PC-3 (cell line): ENCODE measurements at regions not wholly inside any gene's neighbourhood (a gene's known extent, or its start where the extent isn't known, plus 50 kb on each side); places are given as distances from the start of the nearest gene placed in this dataset.

Experiments used
- ATAC-seq: fragments of 200-7000 bp; cut with Tn5 transposase; 2 replicates; pipeline ENCODE4 v1.9.1; 2020; ENCODE audit warnings: mild to moderate bottlenecking, moderate library complexity
- BruUV-seq: library from RNA; stranded (reverse); fragments of 400-500 nt; replicated peaks from 2 replicates; lab custom pipeline; 2021; lab: Mats Ljungman, UMichigan
- CTCF ChIA-PET: fragments of 300-600 bp; sonication (Branson Sonifier 250); formaldehyde crosslinking; loops from one replicate; lab custom pipeline; 2022; ENCODE audit warnings: antibody characterized with exemption; lab: Charles Lee
- POLR2A ChIA-PET: fragments of 300-600 bp; sonication (Branson Sonifier 250); formaldehyde crosslinking; loops from one replicate; lab custom pipeline; 2022; ENCODE audit warnings: antibody characterized with exemption; ENCODE audit not compliant: unreplicated experiment; lab: Charles Lee
- DNase-seq: peaks from one replicate; pipeline ENCODE4 v3.0.0-alpha.2; 2015
- H2AFZ ChIP-seq: fragments of 300-600 bp; sonication (generic); 2 replicates; pipeline ENCODE4 v1.6.0; 2016; ENCODE audit warnings: antibody characterized with exemption, low read length
- H3F3A ChIP-seq: fragments of 300-600 bp; sonication (generic); one replicate; pipeline ENCODE4 v1.6.0; 2017; ENCODE audit warnings: antibody characterized with exemption, low read length, control low read depth, mild to moderate bottlenecking; ENCODE audit not compliant: unreplicated experiment
- H3K27ac ChIP-seq: fragments of 300-600 bp; sonication (generic); 2 replicates; pipeline ENCODE4 v1.5.1; 2016; ENCODE audit warnings: mild to moderate bottlenecking, low read length
- H3K27me3 ChIP-seq: fragments of 300-600 bp; sonication (generic); 2 replicates; pipeline ENCODE4 v1.6.1; 2016; ENCODE audit warnings: low read length, mixed read lengths
- H3K36me3 ChIP-seq: fragments of 300-600 bp; sonication (generic); 2 replicates; pipeline ENCODE4 v1.6.1; 2016; ENCODE audit warnings: low read depth, mixed run types, low read length, mixed read lengths
- H3K4me1 ChIP-seq: fragments of 300-600 bp; sonication (generic); 2 replicates; pipeline ENCODE4 v1.5.1; 2016; ENCODE audit warnings: low read length; ENCODE audit not compliant: insufficient read depth
- H3K4me2 ChIP-seq: fragments of 300-600 bp; sonication (generic); 2 replicates; pipeline ENCODE4 v1.6.0; 2016; ENCODE audit warnings: low read length
- H3K4me3 ChIP-seq: fragments of 300-600 bp; sonication (generic); 2 replicates; pipeline ENCODE4 v1.5.1; 2016; ENCODE audit warnings: mild to moderate bottlenecking, low read length, mixed read lengths
- H3K79me2 ChIP-seq: fragments of 300-600 bp; sonication (generic); 2 replicates; pipeline ENCODE4 v1.6.1; 2017; ENCODE audit warnings: low read length, mixed read lengths
- H3K9ac ChIP-seq: fragments of 300-600 bp; sonication (generic); 2 replicates; pipeline ENCODE4 v1.6.0; 2016; ENCODE audit warnings: mild to moderate bottlenecking, low read length
- H3K9me2 ChIP-seq: fragments of 300-600 bp; sonication (generic); replicated peaks from 2 replicates; pipeline ENCODE4 v1.6.1; 2016; ENCODE audit warnings: mixed run types, low read length, mixed read lengths
- H3K9me3 ChIP-seq: fragments of 300-600 bp; sonication (generic); 2 replicates; pipeline ENCODE4 v1.6.1; 2016; ENCODE audit warnings: low read length, mixed read lengths
- H4K20me1 ChIP-seq: fragments of 300-600 bp; sonication (generic); 2 replicates; pipeline ENCODE4 v1.6.1; 2016; ENCODE audit warnings: low read length, mixed read lengths
- CTCF ChIP-seq: fragments of 300-600 bp; sonication (generic); conservative IDR thresholded peaks from 2 replicates; pipeline ENCODE4 v1.5.1; 2017; ENCODE audit warnings: antibody characterized with exemption, low read depth, mild to moderate bottlenecking, low read length
- EZH2 ChIP-seq: fragments of 300-600 bp; sonication (generic); IDR thresholded peaks from one replicate; pipeline ENCODE4 v1.6.1; 2017; ENCODE audit warnings: antibody characterized with exemption, mild to moderate bottlenecking, low read length; ENCODE audit not compliant: unreplicated experiment
- EZH2phosphoT487 ChIP-seq: fragments of 300-600 bp; sonication (generic); IDR thresholded peaks from 2 replicates; pipeline ENCODE4 v1.6.1; 2018; ENCODE audit warnings: mild to moderate bottlenecking, antibody characterized with exemption, low read length, borderline replicate concordance
- intact Hi-C: fragments of 100-400 bp; cut with micrococcal nuclease; formaldehyde crosslinking; loops from 2 replicates; pipeline ENCODE4 v1.9.0; 2023

GRCh38 chr6:115712291-115712961 lies 348.3 kb downstream of the FRK start:
- no peak overlapping the region for H3K4me3 ChIP-seq
- H3K27me3 ChIP-seq: peaks cover 5% of the 10 kb centered on the region; the same call in 1 of the 2 replicates
- H3K27ac ChIP-seq: no peak overlapping the region
- no peaks in the 10 kb centered on the region for H3K9me3 ChIP-seq
- POLR2A ChIA-PET: no interaction called here
- DNase-seq (no peak), ATAC-seq (no peak)
- no peaks in the 10 kb centered on the region for H3K36me3 ChIP-seq
- no peaks in the 10 kb centered on the region for H3K4me1 ChIP-seq
- BruUV-seq: no TSS peak
- H3K9me2 ChIP-seq: no peaks in the 10 kb centered on the region
- intact Hi-C loops: no loop called here
- H4K20me1 ChIP-seq: no peaks in the 10 kb centered on the region
- no peaks in the 10 kb centered on the region for H3F3A ChIP-seq
- TF ChIP-seq CTCF (no peak), EZH2phosphoT487 (no peak), EZH2 (no peak)
- H2AFZ ChIP-seq: no peak overlapping the region
- H3K4me2 ChIP-seq: no peak overlapping the region
- CTCF ChIA-PET: no interaction called here
- no peak overlapping the region for H3K9ac ChIP-seq
- no peaks in the 10 kb centered on the region for H3K79me2 ChIP-seq

GRCh38 chr6:115708850-115709249 lies 351.8 kb downstream of the FRK start:
- ChIA-PET POLR2A (no interaction called here), CTCF (no interaction called here)
- Histone ChIP-seq H3K36me3 (no peaks in the 10 kb centered on the region), H3K9me2 (no peaks in the 10 kb centered on the region), H3F3A (no peaks in the 10 kb centered on the region), H3K27ac (no peak overlapping the region), H4K20me1 (no peaks in the 10 kb centered on the region), H3K9ac (no peak overlapping the region), H3K79me2 (no peaks in the 10 kb centered on the region), H3K4me3 (no peak overlapping the region), H2AFZ (no peak overlapping the region), H3K27me3 (peaks cover 5% of the 10 kb centered on the region; the same call in 1 of the 2 replicates), H3K4me2 (no peak overlapping the region), H3K4me1 (no peaks in the 10 kb centered on the region), H3K9me3 (no peaks in the 10 kb centered on the region)
- no TSS peak for BruUV-seq
- intact Hi-C loops: no loop called here
- ATAC-seq: no peak
- no peak for DNase-seq
- TF ChIP-seq CTCF: no peak
- TF ChIP-seq EZH2: no peak
- no peak for TF ChIP-seq EZH2phosphoT487

GRCh38 chr6:115706981-115707380 lies 353.7 kb downstream of the FRK start:
- Histone ChIP-seq H3K27ac (no peak overlapping the region), H3F3A (no peaks in the 10 kb centered on the region), H3K27me3 (no peaks in the 10 kb centered on the region), H3K9ac (no peak overlapping the region), H3K9me2 (no peaks in the 10 kb centered on the region), H2AFZ (no peak overlapping the region), H3K4me2 (no peak overlapping the region), H4K20me1 (no peaks in the 10 kb centered on the region), H3K79me2 (no peaks in the 10 kb centered on the region), H3K4me3 (no peak overlapping the region), H3K4me1 (no peaks in the 10 kb centered on the region), H3K36me3 (no peaks in the 10 kb centered on the region), H3K9me3 (no peaks in the 10 kb centered on the region)
- no TSS peak for BruUV-seq
- DNase-seq: no peak
- intact Hi-C loops: no loop called here
- no peak for ATAC-seq
- CTCF ChIA-PET: no interaction called here
- POLR2A ChIA-PET: no interaction called here
- TF ChIP-seq EZH2 (no peak), EZH2phosphoT487 (no peak), CTCF (no peak)
